ENCODE measurements at regions not wholly inside any gene's neighbourhood (a gene's known extent, or its start where the extent isn't known, plus 50 kb on each side); places are given as distances from the start of the nearest gene placed in this dataset.

DNA sequence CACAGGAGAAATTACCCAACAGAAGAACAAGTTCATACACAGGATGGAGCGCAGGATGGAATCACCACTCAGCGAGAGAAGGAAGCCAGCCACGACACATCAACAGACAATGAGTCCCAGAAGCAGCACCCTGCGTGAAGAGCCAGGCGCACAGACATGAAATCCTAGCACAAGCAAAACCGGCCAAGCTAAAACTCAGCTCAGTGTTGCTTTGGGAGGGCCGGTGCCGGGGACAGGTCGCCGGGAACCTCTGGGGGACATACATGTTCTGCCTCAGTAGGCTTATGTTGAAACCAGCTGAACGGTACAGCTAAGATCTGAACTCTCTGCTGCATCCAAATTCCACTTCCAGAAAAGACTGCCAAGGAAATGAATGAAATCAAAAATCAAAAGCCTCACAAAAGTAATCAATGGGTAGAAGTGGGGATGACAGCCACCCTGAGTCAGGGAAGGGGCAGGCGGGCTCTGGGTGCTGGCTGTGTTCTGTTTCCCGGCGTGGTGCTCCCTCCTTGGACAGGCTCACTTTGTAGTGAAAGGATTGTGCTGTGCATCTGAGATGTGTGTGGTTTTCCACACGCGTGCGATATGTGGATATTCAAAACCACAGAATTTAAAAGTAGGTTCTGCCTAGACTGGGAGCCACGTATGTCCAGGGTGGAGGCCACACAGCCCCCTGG, 114.7 kb downstream of the PDGFA start:
- TF ChIP-seq, protein P1, sequence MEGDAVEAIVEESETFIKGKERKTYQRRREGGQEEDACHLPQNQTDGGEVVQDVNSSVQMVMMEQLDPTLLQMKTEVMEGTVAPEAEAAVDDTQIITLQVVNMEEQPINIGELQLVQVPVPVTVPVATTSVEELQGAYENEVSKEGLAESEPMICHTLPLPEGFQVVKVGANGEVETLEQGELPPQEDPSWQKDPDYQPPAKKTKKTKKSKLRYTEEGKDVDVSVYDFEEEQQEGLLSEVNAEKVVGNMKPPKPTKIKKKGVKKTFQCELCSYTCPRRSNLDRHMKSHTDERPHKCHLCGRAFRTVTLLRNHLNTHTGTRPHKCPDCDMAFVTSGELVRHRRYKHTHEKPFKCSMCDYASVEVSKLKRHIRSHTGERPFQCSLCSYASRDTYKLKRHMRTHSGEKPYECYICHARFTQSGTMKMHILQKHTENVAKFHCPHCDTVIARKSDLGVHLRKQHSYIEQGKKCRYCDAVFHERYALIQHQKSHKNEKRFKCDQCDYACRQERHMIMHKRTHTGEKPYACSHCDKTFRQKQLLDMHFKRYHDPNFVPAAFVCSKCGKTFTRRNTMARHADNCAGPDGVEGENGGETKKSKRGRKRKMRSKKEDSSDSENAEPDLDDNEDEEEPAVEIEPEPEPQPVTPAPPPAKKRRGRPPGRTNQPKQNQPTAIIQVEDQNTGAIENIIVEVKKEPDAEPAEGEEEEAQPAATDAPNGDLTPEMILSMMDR (IDR thresholded peaks at IDR 0.05), result no peak
- TF ChIP-seq POLR2A (IDR thresholded peaks at IDR 0.05) (no peak), EP300 (IDR thresholded peaks at IDR 0.05) (no peak)
